Renal cortex interstitium (tissue), 11 donors: ENCODE measurements at regions not wholly inside any gene's neighbourhood (a gene's known extent, or its start where the extent isn't known, plus 50 kb on each side); places are given as distances from the start of the nearest gene placed in this dataset.
A peak's percentile ranks its signal among the peaks of the same experiment; 100 is the strongest.
"Not testable (repeated sequence)": the region's sequence is repeated elsewhere in the genome, so short reads cannot be mapped to it uniquely, and the experiment has no call there.

Source experiments
- DNase-seq, 11 donors: peaks; one replicate each; pipeline ENCODE4 v3.0.0-alpha.2; 2013; ENCODE audit warnings: low read depth in 9 of 11, low spot score in 4 of 11; ENCODE audit errors: extremely low read depth in 1 of 11

- no peak for DNase-seq
Measured at GRCh38 chr12:5251786-5252185, 180.1 kb upstream of the NTF3 start.

DNA sequence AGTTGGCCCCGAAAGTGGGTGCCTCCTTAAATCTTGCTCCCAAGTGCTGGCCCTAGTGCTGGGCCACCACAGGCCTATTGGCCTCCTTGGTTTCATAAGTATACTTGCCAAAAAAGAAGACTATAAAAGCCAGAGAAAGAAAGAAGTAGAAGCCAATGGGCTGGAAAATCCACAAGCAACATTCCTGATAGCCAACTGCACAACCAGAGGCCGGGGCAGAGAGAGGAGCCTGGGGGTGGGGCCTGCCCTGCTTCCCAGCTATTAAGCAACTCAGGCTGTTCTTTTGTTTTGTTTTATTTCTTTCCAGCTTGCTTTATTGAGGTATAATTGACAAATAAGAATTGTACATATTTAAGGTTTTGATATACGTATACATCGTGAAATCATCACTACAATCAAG lies 177.2 kb upstream of the NTF3 start:
- no peak for DNase-seq

DNA sequence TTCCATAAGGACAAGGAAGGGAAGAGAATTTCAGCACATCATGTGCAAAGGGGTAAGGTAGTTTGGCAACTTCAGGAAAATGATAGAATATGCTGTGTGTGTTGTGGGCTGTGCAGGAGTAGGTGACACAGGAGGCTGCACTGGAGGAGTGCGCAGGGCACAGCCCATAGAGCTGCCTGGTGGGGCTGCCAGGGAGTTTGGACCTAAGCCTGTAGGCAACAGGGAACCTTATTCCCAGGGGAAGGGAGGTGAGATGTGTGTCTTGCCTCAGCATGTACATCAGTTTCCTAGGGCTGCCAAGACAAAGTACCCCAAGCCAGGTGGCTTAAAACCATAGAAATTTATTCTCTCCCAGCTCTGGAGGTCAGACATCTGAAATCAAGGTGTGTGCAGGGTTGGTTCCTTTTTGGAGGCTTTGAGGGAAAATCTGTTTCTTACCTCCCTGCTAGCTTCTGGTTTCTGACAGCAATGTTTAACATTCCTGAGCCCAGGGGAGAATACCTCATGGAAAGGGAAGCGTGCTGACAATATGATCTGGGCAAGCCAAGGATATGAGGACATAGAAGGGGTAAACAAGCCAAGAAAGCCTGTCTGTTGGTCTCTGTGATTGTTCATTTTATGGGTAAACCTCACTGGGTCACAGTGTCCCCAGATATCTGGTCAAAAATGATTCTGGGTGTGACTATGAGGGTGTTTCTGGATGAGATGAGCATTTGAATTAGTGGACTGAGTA lies 174.0 kb upstream of the NTF3 start:
- no peak for DNase-seq

GRCh38 chr12:5258498-5258897 lies 173.4 kb upstream of the NTF3 start:
- no peak for DNase-seq

- no peak for DNase-seq
Measured at GRCh38 chr12:5258926-5259325, 173.0 kb upstream of the NTF3 start.

- DNase-seq, result no peak
Measured at GRCh38 chr12:5259523-5259922, 172.4 kb upstream of the NTF3 start.

DNA sequence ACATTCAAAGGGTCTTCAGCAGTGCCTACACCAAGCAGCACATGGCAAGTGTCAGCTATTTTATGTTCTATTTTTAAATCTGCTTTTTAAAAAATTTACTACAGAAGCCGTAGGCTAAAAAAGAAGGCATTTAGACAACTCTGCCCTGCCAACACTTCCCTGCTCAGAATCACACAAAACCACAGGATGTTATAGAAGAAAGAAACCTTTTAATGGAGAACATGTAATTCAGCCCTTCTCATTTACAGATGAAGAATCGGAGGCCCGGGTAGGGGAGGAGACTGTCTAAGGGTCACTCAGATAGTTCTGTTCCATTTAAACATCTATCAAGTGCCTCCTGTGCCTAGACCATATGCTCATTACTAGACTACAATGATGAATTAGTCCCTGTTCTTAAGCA lies 171.8 kb upstream of the NTF3 start:
- no peak for DNase-seq

GRCh38 chr12:5260591-5261086 lies 171.3 kb upstream of the NTF3 start:
- DNase-seq, result no peak

- no peak for DNase-seq
Measured at GRCh38 chr12:5262450-5262849, 169.5 kb upstream of the NTF3 start.

DNA sequence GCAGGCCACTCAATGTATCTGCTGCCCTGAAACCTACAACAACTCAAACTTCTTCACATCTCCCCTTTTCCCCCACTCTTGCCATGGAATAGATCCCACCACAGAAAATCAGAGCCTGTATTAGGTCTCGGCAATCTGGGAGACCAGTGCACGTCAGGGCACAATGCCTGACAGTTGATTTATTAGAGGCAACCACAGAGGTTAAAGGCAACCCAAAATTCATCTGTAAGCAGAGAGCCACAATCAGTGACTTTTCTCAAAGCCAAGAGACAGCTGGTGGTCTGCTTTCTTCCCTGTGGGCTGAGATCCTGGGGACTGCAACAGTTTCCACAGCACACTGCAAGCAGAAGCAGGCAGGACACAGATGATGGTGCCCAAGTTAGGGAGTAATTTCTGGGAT lies 169.0 kb upstream of the NTF3 start:
- peak in 3 of 11 donors; percentile 18 to 39 (median 19) for DNase-seq

DNA sequence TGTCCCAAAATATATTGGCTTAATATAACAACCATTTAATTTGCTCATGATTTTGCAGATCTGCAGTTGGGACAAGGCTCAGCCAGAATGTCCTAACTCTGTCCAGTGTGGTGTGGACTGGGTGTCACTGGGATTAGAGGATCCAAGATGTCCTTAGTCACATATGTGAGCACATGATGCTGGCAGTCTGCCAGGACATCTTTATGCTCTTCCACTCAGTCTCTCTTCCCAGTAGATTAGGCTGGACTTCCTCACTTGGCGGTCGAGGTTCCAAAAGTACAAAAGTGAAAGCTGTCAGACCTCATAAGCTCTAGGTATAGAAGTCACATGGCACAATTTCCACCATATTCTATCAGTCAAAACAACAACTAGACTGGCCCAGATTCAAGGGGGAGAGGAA lies 167.9 kb upstream of the NTF3 start:
- DNase-seq, result no peak

DNA sequence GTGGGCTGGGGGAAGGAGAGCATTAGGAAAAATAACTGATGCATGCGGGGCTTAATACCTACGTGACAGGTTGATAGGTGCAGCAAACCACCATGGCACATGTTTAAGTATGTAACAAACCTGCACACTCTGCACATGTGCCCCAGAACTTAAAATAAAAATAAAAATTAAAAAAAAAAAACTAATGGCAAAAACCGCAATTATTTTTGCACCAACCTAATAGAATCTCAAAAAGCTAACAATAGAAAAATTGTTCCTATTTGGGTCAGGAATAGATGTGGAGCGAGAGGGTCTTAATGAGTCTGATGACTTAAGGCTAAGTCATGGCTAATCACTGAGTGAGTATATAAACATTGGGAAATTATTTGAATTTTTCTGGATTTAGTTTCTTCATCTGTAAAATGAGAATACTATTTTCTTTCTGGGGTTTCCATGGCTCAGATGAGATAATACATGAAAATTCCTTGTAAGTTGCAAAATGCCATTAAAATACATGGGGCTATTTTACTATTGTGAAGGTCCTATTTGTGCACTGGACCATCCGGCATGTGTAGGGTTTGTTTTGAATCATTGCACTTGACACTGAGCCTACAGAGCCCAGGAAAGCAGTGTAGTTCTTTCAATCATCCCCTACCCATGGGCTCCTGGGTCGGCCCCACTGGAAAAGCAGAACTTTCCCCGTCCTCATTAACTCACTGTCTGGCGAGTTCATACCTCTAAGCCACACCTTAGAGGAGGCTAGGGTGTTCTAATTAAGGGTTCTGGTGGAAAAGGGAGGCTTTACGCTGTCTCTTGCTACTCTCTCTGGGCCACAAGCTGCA lies 164.1 kb upstream of the NTF3 start:
- no peak for DNase-seq

DNA sequence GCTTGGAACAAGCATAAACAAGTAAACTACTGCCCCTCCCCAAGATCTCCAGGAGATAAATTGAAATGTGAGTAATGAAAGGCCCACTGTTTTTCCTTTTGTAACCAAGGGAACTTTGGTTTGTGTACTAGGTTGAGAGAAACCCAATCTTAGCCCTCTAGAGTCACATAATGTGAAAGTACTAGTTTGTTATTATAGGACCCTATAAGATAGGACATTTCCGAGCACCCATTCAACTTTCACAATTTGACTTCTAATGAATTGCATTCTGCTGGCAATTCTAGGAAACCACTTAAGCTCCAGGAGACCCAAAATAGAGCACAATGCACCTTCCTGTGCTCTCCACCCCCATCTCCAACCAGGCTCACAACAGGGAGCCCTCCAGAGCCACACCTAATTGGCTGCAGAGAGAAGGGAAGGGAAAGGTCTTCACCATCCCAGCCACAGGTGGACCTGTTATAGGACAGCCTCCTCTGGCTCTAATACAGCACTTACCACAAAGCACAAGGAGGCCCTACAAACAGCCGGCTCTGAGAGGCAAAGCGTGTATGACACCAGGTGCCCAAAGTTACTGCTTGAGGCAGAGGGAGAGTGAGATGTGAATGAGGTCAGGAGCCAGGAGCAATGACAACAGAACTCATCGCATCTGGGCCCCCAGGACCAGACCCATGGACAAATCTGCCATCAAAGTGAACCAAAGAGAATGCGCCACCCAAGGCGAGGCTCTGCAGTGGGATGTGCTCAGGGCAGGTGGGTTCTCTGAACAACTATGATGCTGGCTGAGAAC lies 163.3 kb upstream of the NTF3 start:
- no peak for DNase-seq

DNA sequence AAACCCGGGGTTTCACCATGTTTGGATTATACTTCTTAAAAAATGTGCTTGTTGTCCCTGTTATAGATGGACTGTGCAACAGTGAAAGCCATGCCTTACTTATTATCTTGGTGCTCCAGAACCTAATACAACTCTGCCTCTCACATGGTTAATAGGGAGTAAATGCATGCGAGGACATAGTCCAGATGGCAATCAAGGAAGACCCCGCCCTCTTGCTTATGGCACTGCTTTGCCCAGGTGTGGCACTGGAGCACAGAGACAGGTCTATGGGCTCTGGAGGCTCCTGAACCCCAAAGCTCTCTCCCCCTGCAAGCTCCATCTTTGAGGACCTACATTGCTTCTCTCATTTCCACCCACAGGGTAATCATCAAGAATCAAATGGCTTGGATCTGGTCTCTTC lies 162.1 kb upstream of the NTF3 start:
- no peak for DNase-seq

DNA sequence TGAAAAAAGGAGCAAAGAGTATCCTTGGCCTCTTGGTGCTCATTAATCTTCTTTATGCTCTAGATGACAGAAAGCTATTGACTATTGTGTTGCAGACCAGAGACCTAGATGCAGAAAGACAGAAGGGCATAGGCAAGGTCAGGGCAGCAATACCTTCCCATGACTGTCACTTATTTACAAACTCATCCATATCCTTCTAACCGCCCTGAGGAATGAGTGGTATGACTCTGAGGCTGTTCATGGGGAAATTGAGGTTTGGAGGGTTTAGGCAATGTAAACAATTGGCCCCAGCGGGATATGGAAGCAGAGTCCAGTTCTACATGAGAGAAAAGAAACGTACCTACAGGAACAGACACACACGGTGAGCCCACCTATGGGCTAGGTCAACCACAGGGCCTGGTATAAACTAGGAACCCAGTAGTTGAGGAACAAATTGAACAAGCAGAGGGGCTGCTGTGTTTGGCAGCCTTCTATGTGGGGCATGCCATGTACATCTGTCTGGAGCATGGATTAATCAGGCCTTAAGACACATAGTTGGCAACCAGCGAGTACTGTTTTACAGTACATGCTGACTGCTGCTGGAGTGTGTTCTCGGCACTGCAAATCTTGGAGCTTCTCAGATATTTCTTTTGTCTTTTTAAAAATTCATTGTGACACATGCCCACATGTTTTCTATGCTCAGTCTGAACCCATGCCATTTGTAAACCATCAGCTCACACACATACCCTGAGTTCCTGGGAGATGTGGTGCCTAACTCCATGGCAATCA lies 159.7 kb upstream of the NTF3 start:
- DNase-seq, result no peak

GRCh38 chr12:5273709-5274108 lies 158.2 kb upstream of the NTF3 start:
- no peak for DNase-seq

- DNase-seq, result no peak
Measured at GRCh38 chr12:5276327-5276880, 155.5 kb upstream of the NTF3 start.

GRCh38 chr12:5280086-5280485 lies 151.8 kb upstream of the NTF3 start:
- no peak for DNase-seq

GRCh38 chr12:5290368-5290767 lies 141.5 kb upstream of the NTF3 start:
- not testable (repeated sequence) for DNase-seq
